Mesothelial cell of epicardium (in vitro differentiated cells): ENCODE measurements at regions not wholly inside any gene's neighbourhood (a gene's known extent, or its start where the extent isn't known, plus 50 kb on each side); places are given as distances from the start of the nearest gene placed in this dataset.

Experiments
- DNase-seq, 2 experiments: peaks; one replicate each; pipeline ENCODE4 v3.0.0; 2021; ENCODE audit warnings: low spot score in 2 of 2; ENCODE audit not compliant: unreplicated experiment in 2 of 2
- H3K27ac Mint-ChIP-seq: 2 replicates; pipeline ENCODE4 v1.8.0; 2021; ENCODE audit warnings: mixed read lengths
- H3K27me3 Mint-ChIP-seq: 2 replicates; pipeline ENCODE4 v1.8.0; 2021; ENCODE audit warnings: low read depth, mixed read lengths
- H3K36me3 Mint-ChIP-seq: 2 replicates; pipeline ENCODE4 v1.8.0; 2021; ENCODE audit warnings: mixed read lengths
- H3K4me1 Mint-ChIP-seq: 2 replicates; pipeline ENCODE4 v1.8.0; 2021; ENCODE audit warnings: mixed read lengths
- H3K4me3 Mint-ChIP-seq: 2 replicates; pipeline ENCODE4 v1.8.0; 2021; ENCODE audit warnings: mild to moderate bottlenecking, moderate library complexity, mixed read lengths
- H3K9me3 Mint-ChIP-seq: 2 replicates; pipeline ENCODE4 v1.8.0; 2021; ENCODE audit warnings: mixed read lengths
- CTCF ChIP-seq: fragments of 200-600 bp; sonication (generic); IDR thresholded peaks from one replicate; pipeline ENCODE4 v1.5.0; 2021; ENCODE audit warnings: antibody characterized with exemption; ENCODE audit not compliant: unreplicated experiment

- no peak for DNase-seq
- Mint-ChIP-seq H3K4me1 (no peaks in the 10 kb centered on the region), H3K27ac (no peak overlapping the region), H3K36me3 (peaks cover 8% of the 10 kb centered on the region), H3K27me3 (no peaks in the 10 kb centered on the region), H3K9me3 (peaks cover 11% of the 10 kb centered on the region), H3K4me3 (no peak overlapping the region)
- TF ChIP-seq CTCF = no peak
Observed at GRCh38 chr2:223399357-223399957, 202.7 kb downstream of the SCG2 start.

DNA sequence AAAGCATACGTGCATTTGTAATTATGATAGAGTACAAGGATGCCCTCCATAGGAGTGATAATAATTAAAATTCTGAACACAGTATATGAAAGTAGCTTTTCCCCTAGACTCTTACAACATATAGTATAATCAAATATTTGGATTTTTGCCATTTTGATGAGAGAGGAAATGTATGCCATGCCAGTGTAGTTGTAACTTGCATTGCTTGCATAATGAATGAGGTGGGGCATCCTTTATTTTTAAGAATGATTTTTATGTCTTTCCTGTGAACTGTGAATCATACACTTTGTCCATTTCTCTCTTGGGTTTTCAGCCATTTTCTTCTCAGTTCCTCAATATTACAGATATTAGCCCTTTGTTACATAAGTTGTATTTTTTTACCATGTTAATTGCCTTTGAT lies 197.5 kb downstream of the SCG2 start:
- TF ChIP-seq CTCF = no peak
- no peak overlapping the region for H3K27ac Mint-ChIP-seq
- H3K4me3 Mint-ChIP-seq = no peak overlapping the region
- no peaks in the 10 kb centered on the region for H3K36me3 Mint-ChIP-seq
- H3K9me3 Mint-ChIP-seq = no peaks in the 10 kb centered on the region
- no peaks in the 10 kb centered on the region for H3K4me1 Mint-ChIP-seq
- H3K27me3 Mint-ChIP-seq = no peaks in the 10 kb centered on the region
- DNase-seq = no peak

- H3K9me3 Mint-ChIP-seq = peaks cover 7% of the 10 kb centered on the region
- H3K4me1 Mint-ChIP-seq = peaks cover 12% of the 10 kb centered on the region
- H3K36me3 Mint-ChIP-seq = no peaks in the 10 kb centered on the region
- no peak for DNase-seq
- peaks cover 3% of the 10 kb centered on the region for H3K27me3 Mint-ChIP-seq
- peak overlapping the region; percentile 50 for H3K27ac Mint-ChIP-seq
- no peak for TF ChIP-seq CTCF
- H3K4me3 Mint-ChIP-seq = no peak overlapping the region
Observed at GRCh38 chr2:223414646-223415045, 187.5 kb downstream of the SCG2 start.

DNA sequence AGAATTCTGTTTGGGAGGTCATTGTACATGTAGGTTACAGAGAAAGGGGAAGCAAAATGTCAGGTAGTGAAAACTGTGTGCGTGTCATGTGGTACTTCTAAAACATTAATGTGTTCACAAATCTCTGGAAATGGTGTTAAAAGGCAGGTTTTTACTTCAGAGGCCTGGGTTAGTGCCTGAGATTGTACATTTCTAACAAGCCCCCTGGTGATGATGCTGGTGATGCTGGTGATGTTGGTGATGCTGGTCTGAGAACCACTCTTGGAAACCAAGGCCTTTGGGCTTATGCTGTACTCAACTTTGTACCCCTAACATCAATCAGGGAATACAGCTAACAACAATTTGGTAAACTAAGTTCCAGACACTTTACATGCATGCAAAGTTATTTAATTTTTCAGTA lies 187.1 kb downstream of the SCG2 start:
- no peak for TF ChIP-seq CTCF
- Mint-ChIP-seq H3K4me1 (peaks cover 12% of the 10 kb centered on the region), H3K4me3 (no peak overlapping the region), H3K9me3 (peaks cover 7% of the 10 kb centered on the region), H3K27ac (peak overlapping the region; percentile 40), H3K36me3 (no peaks in the 10 kb centered on the region), H3K27me3 (peaks cover 3% of the 10 kb centered on the region)
- DNase-seq = no peak

GRCh38 chr2:223416815-223417610 lies 185.1 kb downstream of the SCG2 start:
- no peak for DNase-seq
- no peaks in the 10 kb centered on the region for H3K36me3 Mint-ChIP-seq
- no peaks in the 10 kb centered on the region for H3K27me3 Mint-ChIP-seq
- H3K4me1 Mint-ChIP-seq = peaks cover 12% of the 10 kb centered on the region
- H3K9me3 Mint-ChIP-seq = no peaks in the 10 kb centered on the region
- TF ChIP-seq CTCF = no peak
- no peak overlapping the region for H3K27ac Mint-ChIP-seq
- H3K4me3 Mint-ChIP-seq = no peak overlapping the region
